Activated CD4-positive, alpha-beta T cell treated with anti-CD3 and anti-CD28 coated beads, Interleukin-2, amount 50 U/mL, for 1 hour (primary cell): ENCODE measurements at regions not wholly inside any gene's neighbourhood (a gene's known extent, or its start where the extent isn't known, plus 50 kb on each side); places are given as distances from the start of the nearest gene placed in this dataset.
"Not testable (repeated sequence)": the region's sequence is repeated elsewhere in the genome, so short reads cannot be mapped to it uniquely, and the experiment has no call there.

ENCODE experiments used
- DNase-seq: peaks from one replicate; pipeline ENCODE4 v3.0.0-alpha.2; 2020

- DNase-seq, result no peak
These were observed 718.9 kb upstream of the MEF2C start for GRCh38 chr5:89601880-89602279.

GRCh38 chr5:89597878-89598277 lies 714.9 kb upstream of the MEF2C start:
- no peak for DNase-seq

GRCh38 chr5:89596821-89597220 lies 713.8 kb upstream of the MEF2C start:
- no peak for DNase-seq

- no peak for DNase-seq
These were observed 712.1 kb upstream of the MEF2C start for GRCh38 chr5:89595056-89595455.

- no peak for DNase-seq
These were observed 701.5 kb upstream of the MEF2C start for GRCh38 chr5:89584339-89584956.

- DNase-seq, result no peak
These were observed 700.5 kb upstream of the MEF2C start for GRCh38 chr5:89583534-89583933.

GRCh38 chr5:89582768-89583339 lies 699.9 kb upstream of the MEF2C start:
- no peak for DNase-seq

GRCh38 chr5:89580976-89581375 lies 698.0 kb upstream of the MEF2C start:
- DNase-seq, result no peak

GRCh38 chr5:89575319-89575718 lies 692.3 kb upstream of the MEF2C start:
- DNase-seq, result no peak

- no peak for DNase-seq
These were observed 690.4 kb upstream of the MEF2C start for GRCh38 chr5:89573345-89573744.

GRCh38 chr5:89572696-89573095 lies 689.7 kb upstream of the MEF2C start:
- DNase-seq, result no peak

GRCh38 chr5:89570557-89570956 lies 687.6 kb upstream of the MEF2C start:
- DNase-seq, result no peak

GRCh38 chr5:89566340-89566739 lies 683.4 kb upstream of the MEF2C start:
- DNase-seq, result no peak

GRCh38 chr5:89560696-89561095 lies 677.7 kb upstream of the MEF2C start:
- no peak for DNase-seq

GRCh38 chr5:89556215-89556913 lies 673.4 kb upstream of the MEF2C start:
- no peak for DNase-seq

GRCh38 chr5:89546657-89547056 lies 663.7 kb upstream of the MEF2C start:
- DNase-seq, result no peak

GRCh38 chr5:89545626-89546025 lies 662.6 kb upstream of the MEF2C start:
- DNase-seq, result no peak

- no peak for DNase-seq
These were observed 662.1 kb upstream of the MEF2C start for GRCh38 chr5:89545076-89545475.

- DNase-seq, result no peak
These were observed 659.8 kb upstream of the MEF2C start for GRCh38 chr5:89542736-89543135.

GRCh38 chr5:89537800-89538199 lies 654.8 kb upstream of the MEF2C start:
- DNase-seq, result no peak

GRCh38 chr5:89536020-89536419 lies 653.0 kb upstream of the MEF2C start:
- no peak for DNase-seq

- DNase-seq, result no peak
These were observed 652.4 kb upstream of the MEF2C start for GRCh38 chr5:89535411-89535810.

GRCh38 chr5:89534331-89534730 lies 651.3 kb upstream of the MEF2C start:
- no peak for DNase-seq

GRCh38 chr5:89524785-89525184 lies 641.8 kb upstream of the MEF2C start:
- DNase-seq, result no peak

GRCh38 chr5:89523867-89524266 lies 640.9 kb upstream of the MEF2C start:
- DNase-seq, result not testable (repeated sequence)
